ENCODE measurements at regions not wholly inside any gene's neighbourhood (a gene's known extent, or its start where the extent isn't known, plus 50 kb on each side); places are given as distances from the start of the nearest gene placed in this dataset.
"Not testable (repeated sequence)": the region's sequence is repeated elsewhere in the genome, so short reads cannot be mapped to it uniquely, and the experiment has no call there.

- no peak for TF ChIP-seq EZH2phosphoT487 (IDR thresholded peaks at IDR 0.05; ENCODE audit: borderline replicate concordance)
- no peak for TF ChIP-seq CTCF (conservative IDR thresholded peaks at IDR 0.05; ENCODE audit: low read length)
- Histone ChIP-seq H3K4me3 (ENCODE audit: low read length, poor library complexity, severe bottlenecking) (no peak overlapping the region), H3K4me1 (ENCODE audit: insufficient read depth, low read length, poor library complexity, severe bottlenecking) (no peaks in the 10 kb centered on the region), H3F3A (ENCODE audit: low read depth) (no peaks in the 10 kb centered on the region), H4K20me1 (ENCODE audit: insufficient read depth, low read length, poor library complexity, severe bottlenecking) (no peaks in the 10 kb centered on the region), H3K27me3 (ENCODE audit: insufficient read depth, low read length, poor library complexity, severe bottlenecking) (no peaks in the 10 kb centered on the region), H3K79me2 (ENCODE audit: insufficient read depth, low read length) (no peaks in the 10 kb centered on the region), H3K9ac (ENCODE audit: low read depth, low read length, poor library complexity, severe bottlenecking) (no peak overlapping the region), H3K9me3 (ENCODE audit: insufficient read depth, low read depth, low read length) (no peaks in the 10 kb centered on the region), H3K36me3 (ENCODE audit: insufficient read depth, low read length) (no peaks in the 10 kb centered on the region), H3K4me2 (ENCODE audit: low read depth, low read length, poor library complexity, severe bottlenecking) (no peak overlapping the region), H3K9me2 (replicated peaks; ENCODE audit: low read depth, low read length) (no peaks in the 10 kb centered on the region), H2AFZ (ENCODE audit: low read length) (no peak overlapping the region)
Measured at GRCh38 chr20:57814529-57814928, 104.7 kb upstream of the PMEPA1 start.

DNA sequence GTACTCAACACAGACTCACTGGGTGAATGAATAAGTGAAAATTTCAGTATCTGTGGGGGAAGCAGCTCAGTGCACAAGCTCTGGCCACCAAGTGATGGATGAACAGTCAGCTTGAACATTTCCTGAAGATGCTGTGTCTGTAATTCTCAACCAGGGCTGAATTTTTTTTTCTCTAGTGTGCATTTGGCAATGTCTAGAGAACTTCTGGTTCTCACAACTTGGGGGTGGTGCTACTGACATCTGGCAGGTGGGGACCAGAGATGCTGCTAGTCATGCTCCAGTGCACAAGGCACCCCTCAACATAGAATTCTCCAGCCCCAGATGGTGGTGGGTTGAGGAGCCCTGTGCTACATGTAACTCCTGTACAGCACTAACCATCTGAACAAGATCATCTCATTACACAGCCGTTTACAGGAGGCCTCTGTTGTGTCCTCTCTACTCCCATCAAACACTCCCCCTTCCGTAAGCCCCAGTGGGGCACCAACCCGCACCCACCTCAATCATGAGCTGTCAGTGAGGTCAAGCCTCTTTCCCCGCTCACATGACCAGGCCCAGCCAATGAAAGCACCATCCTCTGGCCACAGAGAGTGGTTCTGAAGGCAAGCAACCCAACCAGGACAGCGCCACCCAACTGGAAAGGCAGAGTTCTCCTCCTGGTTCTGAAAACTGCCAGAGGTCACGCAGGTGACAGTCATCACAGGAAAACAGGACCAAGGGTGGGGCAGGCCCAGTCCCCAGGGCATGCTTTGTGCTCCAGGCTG is 103.9 kb upstream of the PMEPA1 start:
- H3K9ac ChIP-seq (ENCODE audit: low read depth, low read length, poor library complexity, severe bottlenecking), result no peak overlapping the region
- H3K4me1 ChIP-seq (ENCODE audit: insufficient read depth, low read length, poor library complexity, severe bottlenecking), result no peaks in the 10 kb centered on the region
- H3K4me3 ChIP-seq (ENCODE audit: low read length, poor library complexity, severe bottlenecking), result no peak overlapping the region
- H3K79me2 ChIP-seq (ENCODE audit: insufficient read depth, low read length), result no peaks in the 10 kb centered on the region
- TF ChIP-seq CTCF (conservative IDR thresholded peaks at IDR 0.05; ENCODE audit: low read length), result no peak
- TF ChIP-seq EZH2phosphoT487 (IDR thresholded peaks at IDR 0.05; ENCODE audit: borderline replicate concordance), result no peak
- H3K9me2 ChIP-seq (replicated peaks; ENCODE audit: low read depth, low read length), result no peaks in the 10 kb centered on the region
- no peaks in the 10 kb centered on the region for H4K20me1 ChIP-seq (ENCODE audit: insufficient read depth, low read length, poor library complexity, severe bottlenecking)
- H3K9me3 ChIP-seq (ENCODE audit: insufficient read depth, low read depth, low read length), result no peaks in the 10 kb centered on the region
- no peak overlapping the region for H3K4me2 ChIP-seq (ENCODE audit: low read depth, low read length, poor library complexity, severe bottlenecking)
- no peaks in the 10 kb centered on the region for H3K27me3 ChIP-seq (ENCODE audit: insufficient read depth, low read length, poor library complexity, severe bottlenecking)
- H3K36me3 ChIP-seq (ENCODE audit: insufficient read depth, low read length), result no peaks in the 10 kb centered on the region
- H2AFZ ChIP-seq (ENCODE audit: low read length), result no peak overlapping the region
- H3F3A ChIP-seq (ENCODE audit: low read depth), result no peaks in the 10 kb centered on the region

- H3K36me3 ChIP-seq (ENCODE audit: insufficient read depth, low read length); H3K9me2 ChIP-seq (replicated peaks; ENCODE audit: low read depth, low read length); H3K9ac ChIP-seq (ENCODE audit: low read depth, low read length, poor library complexity, severe bottlenecking); H3K79me2 ChIP-seq (ENCODE audit: insufficient read depth, low read length); H3F3A ChIP-seq (ENCODE audit: low read depth); H3K4me1 ChIP-seq (ENCODE audit: insufficient read depth, low read length, poor library complexity, severe bottlenecking); H4K20me1 ChIP-seq (ENCODE audit: insufficient read depth, low read length, poor library complexity, severe bottlenecking); H3K9me3 ChIP-seq (ENCODE audit: insufficient read depth, low read depth, low read length); H3K4me2 ChIP-seq (ENCODE audit: low read depth, low read length, poor library complexity, severe bottlenecking); H3K27me3 ChIP-seq (ENCODE audit: insufficient read depth, low read length, poor library complexity, severe bottlenecking); H3K4me3 ChIP-seq (ENCODE audit: low read length, poor library complexity, severe bottlenecking); H2AFZ ChIP-seq (ENCODE audit: low read length): not testable (repeated sequence)
Measured at GRCh38 chr20:57812632-57813031, 102.8 kb upstream of the PMEPA1 start.
